ENCODE measurements at regions not wholly inside any gene's neighbourhood (a gene's known extent, or its start where the extent isn't known, plus 50 kb on each side); places are given as distances from the start of the nearest gene placed in this dataset.

- TF ChIP-seq CTCF (IDR thresholded peaks at IDR 0.05) = no peak
- TF ChIP-seq POLR2A (IDR thresholded peaks at IDR 0.05) = no peak
Observed at GRCh38 chr10:59012839-59013238, 163.6 kb upstream of the PHYHIPL start.
